Gastroesophageal sphincter (tissue), 2 donors: ENCODE measurements at regions not wholly inside any gene's neighbourhood (a gene's known extent, or its start where the extent isn't known, plus 50 kb on each side); places are given as distances from the start of the nearest gene placed in this dataset.

Experiments
- EP300 ChIP-seq: sonication (generic); formaldehyde crosslinking; IDR thresholded peaks from one replicate; pipeline ENCODE4 v1.6.1; 2017; ENCODE audit warnings: antibody characterized with exemption, mild to moderate bottlenecking
- POLR2A ChIP-seq, 2 donors: fragments of 450-650 bp; IDR thresholded peaks; one replicate each; pipeline ENCODE4 v1.6.1; 2017; ENCODE audit warnings: antibody characterized with exemption in 2 of 2, mild to moderate bottlenecking in 2 of 2, moderate library complexity in 1 of 2
- POLR2AphosphoS5 ChIP-seq: sonication (generic); formaldehyde crosslinking; IDR thresholded peaks from one replicate; pipeline ENCODE4 v1.6.1; 2017; ENCODE audit warnings: antibody characterized with exemption

DNA sequence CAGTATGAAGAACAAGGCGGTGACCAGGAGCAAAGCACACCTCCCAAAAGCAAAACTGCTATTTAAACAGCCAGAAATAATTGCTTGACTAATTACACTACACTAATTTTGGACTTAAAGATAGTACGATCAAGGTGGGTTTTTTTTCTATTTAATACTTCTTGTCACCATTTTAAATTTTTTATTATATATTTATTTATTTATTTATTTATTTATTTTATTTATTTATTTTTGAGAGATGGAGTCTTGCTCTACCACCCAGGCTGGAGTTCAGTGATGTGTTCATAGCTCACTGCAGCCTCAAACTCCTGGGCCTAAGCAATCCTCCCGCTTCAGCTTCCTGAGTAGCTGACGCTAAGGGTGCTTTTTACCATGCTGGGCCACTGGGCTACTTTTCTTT is 146.2 kb upstream of the IRX1 start:
- TF ChIP-seq POLR2AphosphoS5 (no peak), EP300 (no peak), POLR2A (IDR thresholded peaks at IDR 0.05) (no peak)
